Ovary (tissue), 7 donors: ENCODE measurements at regions not wholly inside any gene's neighbourhood (a gene's known extent, or its start where the extent isn't known, plus 50 kb on each side); places are given as distances from the start of the nearest gene placed in this dataset.

Experiments used
- DNase-seq, 5 donors: peaks; one replicate each; pipeline ENCODE4 v3.0.0-alpha.2; 2019 to 2020
- H3K27ac ChIP-seq, 2 donors: fragments of 200-600 bp; one replicate each; pipeline versions ENCODE4 v1.5.1 to v1.8.0; 2019 to 2022
- H3K27me3 ChIP-seq: fragments of 200-600 bp; one replicate; pipeline ENCODE4 v1.8.0; 2022
- H3K36me3 ChIP-seq: fragments of 200-600 bp; sonication (generic); one replicate; pipeline ENCODE4 v1.5.1; 2019
- H3K4me1 ChIP-seq: one replicate; pipeline ENCODE4 v1.8.1; 2013; ENCODE audit warnings: mild to moderate bottlenecking, moderate library complexity; ENCODE audit not compliant: insufficient read depth
- H3K4me3 ChIP-seq: fragments of 200-600 bp; sonication (generic); one replicate; pipeline ENCODE4 v1.5.1; 2017
- H3K9me3 ChIP-seq, 2 donors: fragments of 200-600 bp in 1 of 2; sonication (generic) in 1 of 2; one replicate each; pipeline versions ENCODE4 v1.5.1 to v1.8.1; 2013 to 2019; ENCODE audit warnings: mild to moderate bottlenecking in 1 of 2, moderate library complexity in 1 of 2
- CTCF ChIP-seq, 3 donors: fragments of 450-650 bp in 2 of 3; fragments of 200-600 bp in 1 of 3; IDR thresholded peaks; one replicate each; pipeline versions ENCODE4 v1.5.1 to v1.8.0; 2016 to 2022; ENCODE audit warnings: antibody characterized with exemption in 3 of 3, mild to moderate bottlenecking in 1 of 3
- EP300 ChIP-seq: sonication (generic); formaldehyde crosslinking; IDR thresholded peaks from one replicate; pipeline ENCODE4 v1.6.1; 2017; ENCODE audit warnings: antibody characterized with exemption
- POLR2A ChIP-seq: fragments of 450-650 bp; IDR thresholded peaks from one replicate; pipeline ENCODE4 v1.6.1; 2017; ENCODE audit warnings: antibody characterized with exemption, mild to moderate bottlenecking, moderate library complexity
- WGBS, 3 donors: extraction: QIAGEN DNeasy Blood & Tissue Kit in 1 of 3; methylation state at CpG; one replicate each; pipeline versions ENCODE4 v1.1.5 to v1.1.7; 2013 to 2017; 5-methylcytosine and 5-hydroxymethylcytosine counted together
- intact Hi-C, 4 donors: fragments of 100-400 bp; cut with DNase I; formaldehyde crosslinking; loops; one replicate each; pipeline versions ENCODE4 v1.11.0 to v1.15.1; 2022 to 2023
- donor health status: DM: no; HTN: no; CAD: no; lungs with moderate emphysema.
- donor health status: DM: no; HTN: no; CAD: no.
- donor health status: Bipolar disorder and iron deficiency.
- donor health status: DM: no; HTN: no; CAD: no.
- donor health status: DM: yes; HTN: yes; CAD: no.

DNA sequence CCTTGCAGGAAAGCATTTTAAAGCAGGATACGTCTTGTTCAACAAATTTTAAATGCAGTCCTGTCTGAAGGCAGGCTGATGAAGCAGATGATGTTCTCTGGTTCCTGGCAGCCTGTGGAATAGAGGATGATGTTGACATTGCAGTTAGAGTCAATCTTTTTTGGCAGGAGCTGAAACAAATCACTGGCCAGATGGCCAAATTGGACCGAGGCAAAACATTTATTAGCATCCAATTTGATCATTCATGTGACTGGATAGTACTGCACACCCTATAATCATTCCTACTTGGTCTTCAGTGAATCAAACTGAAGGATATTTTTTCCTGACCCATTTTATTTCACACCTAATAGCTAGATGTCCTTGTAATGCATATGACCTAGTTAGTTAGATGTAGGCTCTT, 172.2 kb upstream of the SLC10A2 start:
- Histone ChIP-seq H3K4me1 (no peaks in the 10 kb centered on the region), H3K36me3 (no peaks in the 10 kb centered on the region), H3K27me3 (no peaks in the 10 kb centered on the region), H3K27ac (no peak overlapping the region), H3K9me3 (no peaks in the 10 kb centered on the region), H3K4me3 (no peak overlapping the region)
- no peak for DNase-seq
- 46 to 52% (median 52%) methylated on average over 2 of the region's 2 CpGs for WGBS, 3 donors
- TF ChIP-seq EP300: no peak
- no peak for TF ChIP-seq CTCF (IDR thresholded peaks at IDR 0.05)
- no peak for TF ChIP-seq POLR2A
- intact Hi-C loops: no loop called here

DNA sequence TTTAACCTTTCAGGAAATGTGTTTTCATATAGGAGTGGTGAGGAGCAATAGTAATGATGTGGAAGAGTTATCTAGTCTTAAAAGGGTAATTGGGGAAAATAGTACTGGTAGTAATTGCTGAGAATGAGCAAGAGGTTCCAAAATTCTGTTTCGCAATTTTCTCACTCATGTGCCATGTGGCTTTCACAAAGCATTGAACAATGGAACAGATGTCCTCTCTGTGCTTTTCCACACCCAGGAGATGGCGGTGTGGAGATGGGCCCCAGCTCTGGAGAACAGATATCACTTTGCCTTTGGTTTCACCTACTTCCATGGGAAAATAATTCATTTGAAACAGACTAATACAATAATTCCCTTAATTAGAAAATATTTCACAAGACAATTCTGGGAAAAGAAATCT, 170.0 kb upstream of the SLC10A2 start:
- DNase-seq: no peak
- no peaks in the 10 kb centered on the region for H3K27me3 ChIP-seq
- intact Hi-C loops: no loop called here
- no peaks in the 10 kb centered on the region for H3K9me3 ChIP-seq
- no peaks in the 10 kb centered on the region for H3K36me3 ChIP-seq
- no peaks in the 10 kb centered on the region for H3K4me1 ChIP-seq
- no peak overlapping the region for H3K27ac ChIP-seq
- WGBS, 3 donors: 85 to 89% (median 86%) methylated on average over 2 of the region's 2 CpGs
- no peak overlapping the region for H3K4me3 ChIP-seq
- TF ChIP-seq POLR2A: no peak
- no peak for TF ChIP-seq EP300
- TF ChIP-seq CTCF (IDR thresholded peaks at IDR 0.05): no peak

DNA sequence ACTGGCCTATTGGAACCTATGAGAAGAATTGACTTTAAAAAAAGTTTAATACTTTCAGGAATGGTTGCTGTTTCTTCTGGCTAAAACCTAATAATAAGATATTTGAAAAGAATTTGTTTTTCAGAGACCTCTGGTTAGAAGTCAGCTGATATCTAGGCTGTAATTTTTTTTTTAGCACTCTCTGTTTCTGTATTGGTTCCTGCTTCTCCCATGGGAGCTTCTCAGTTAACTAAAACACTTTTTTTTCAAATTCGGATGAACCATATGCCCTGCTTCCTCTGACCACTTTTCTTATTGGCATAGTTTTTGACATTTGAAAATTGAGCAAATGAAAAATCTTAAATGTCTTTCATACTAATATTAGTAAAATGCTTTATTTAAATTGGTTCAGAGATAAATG, 163.5 kb upstream of the SLC10A2 start:
- H3K4me3 ChIP-seq: no peak overlapping the region
- H3K9me3 ChIP-seq: no peaks in the 10 kb centered on the region
- H3K36me3 ChIP-seq: no peaks in the 10 kb centered on the region
- no peaks in the 10 kb centered on the region for H3K4me1 ChIP-seq
- no peaks in the 10 kb centered on the region for H3K27me3 ChIP-seq
- no peak for DNase-seq
- intact Hi-C loops: no loop called here
- no peak overlapping the region for H3K27ac ChIP-seq
- 65 to 78% (median 67%) methylated on average over 1 of the region's 1 CpG for WGBS, 3 donors
- no peak for TF ChIP-seq POLR2A

DNA sequence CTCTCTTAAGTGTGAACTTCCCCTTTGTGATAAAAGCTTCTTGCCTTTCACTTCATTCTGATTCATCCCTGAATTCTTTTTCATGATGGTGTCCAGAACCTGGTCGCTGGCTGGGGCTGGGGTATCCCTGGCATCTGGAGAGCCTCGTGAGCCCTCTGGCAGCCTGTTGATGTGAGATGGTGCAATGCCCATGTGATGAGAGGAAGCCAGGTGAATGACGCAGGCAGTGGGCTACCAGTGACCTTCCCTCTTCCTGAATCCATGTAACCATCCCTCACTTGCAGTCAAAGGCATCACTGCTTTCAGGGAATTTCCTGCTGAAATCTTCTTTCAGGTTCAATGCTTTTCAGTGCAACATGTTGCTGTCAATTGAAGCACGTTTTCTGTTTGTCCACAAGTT, 158.6 kb upstream of the SLC10A2 start:
- DNase-seq: no peak
- intact Hi-C loops: no loop called here

DNA sequence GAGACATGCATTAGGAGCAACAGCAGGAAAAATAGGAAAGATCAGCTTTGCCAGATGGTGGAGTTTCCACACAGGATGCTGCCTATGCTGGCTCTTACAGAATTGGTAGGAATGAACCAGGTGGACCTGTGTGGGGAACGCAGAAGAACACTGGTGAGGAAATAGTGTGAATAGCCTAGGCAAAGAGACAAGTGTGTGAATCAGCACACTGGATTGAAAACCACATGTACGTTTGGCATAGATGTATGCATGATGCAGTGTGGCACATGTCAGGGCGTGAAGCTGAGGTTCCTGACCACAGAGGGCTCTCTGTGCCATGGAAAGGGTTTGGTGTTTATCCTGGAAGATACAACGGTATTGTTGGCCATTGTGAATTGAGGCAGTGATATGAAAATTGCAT, 156.5 kb upstream of the SLC10A2 start:
- no peak for DNase-seq
- Histone ChIP-seq H3K36me3 (no peaks in the 10 kb centered on the region), H3K27ac (no peak overlapping the region), H3K4me1 (no peaks in the 10 kb centered on the region), H3K9me3 (no peaks in the 10 kb centered on the region), H3K4me3 (no peak overlapping the region), H3K27me3 (no peaks in the 10 kb centered on the region)
- TF ChIP-seq CTCF (IDR thresholded peaks at IDR 0.05) (no peak), POLR2A (no peak), EP300 (no peak)
- intact Hi-C loops: no loop called here
- 71 to 82% (median 73%) methylated on average over 4 of the region's 4 CpGs for WGBS, 3 donors

More for the DNA sequence above, 158.6 kb upstream of the SLC10A2 start:
- H3K27ac ChIP-seq: no peak overlapping the region
- no peaks in the 10 kb centered on the region for H3K27me3 ChIP-seq
- TF ChIP-seq POLR2A (no peak), CTCF (IDR thresholded peaks at IDR 0.05) (no peak), EP300 (no peak)
- H3K36me3 ChIP-seq: no peaks in the 10 kb centered on the region
- 69 to 71% (median 71%) methylated on average over 4 of the region's 4 CpGs for WGBS, 3 donors
- no peaks in the 10 kb centered on the region for H3K9me3 ChIP-seq
- no peaks in the 10 kb centered on the region for H3K4me1 ChIP-seq
- no peak overlapping the region for H3K4me3 ChIP-seq
